ENCODE measurements at regions not wholly inside any gene's neighbourhood (a gene's known extent, or its start where the extent isn't known, plus 50 kb on each side); places are given as distances from the start of the nearest gene placed in this dataset.

- no peak for DNase-seq (ENCODE audit: low read depth)
Measured at GRCh38 chr1:14499312-14500040, 99.0 kb upstream of the KAZN start.

- no peak for DNase-seq (ENCODE audit: low read depth)
Measured at GRCh38 chr1:14500041-14500440, 98.4 kb upstream of the KAZN start.

- DNase-seq (ENCODE audit: low read depth) = no peak
Measured at GRCh38 chr1:14500912-14501311, 97.6 kb upstream of the KAZN start.

GRCh38 chr1:14504517-14504916, 94.0 kb upstream of the KAZN start:
- DNase-seq (ENCODE audit: low read depth) = no peak

GRCh38 chr1:14506471-14507255, 91.8 kb upstream of the KAZN start:
- DNase-seq (ENCODE audit: low read depth) = no peak

- DNase-seq (ENCODE audit: low read depth) = peak; percentile 8
Measured at GRCh38 chr1:14507262-14507661, 91.2 kb upstream of the KAZN start.

GRCh38 chr1:14508613-14509012, 89.9 kb upstream of the KAZN start:
- no peak for DNase-seq (ENCODE audit: low read depth)

GRCh38 chr1:14511166-14511680, 87.3 kb upstream of the KAZN start:
- DNase-seq (ENCODE audit: low read depth) = no peak

GRCh38 chr1:14511796-14512585, 86.5 kb upstream of the KAZN start:
- DNase-seq (ENCODE audit: low read depth) = no peak

GRCh38 chr1:14513111-14513510, 85.4 kb upstream of the KAZN start:
- DNase-seq (ENCODE audit: low read depth) = no peak

GRCh38 chr1:14514739-14515138, 83.7 kb upstream of the KAZN start:
- no peak for DNase-seq (ENCODE audit: low read depth)

- peak; percentile 81 for DNase-seq (ENCODE audit: low read depth)
Measured at GRCh38 chr1:14516974-14517840, 81.3 kb upstream of the KAZN start.

- DNase-seq (ENCODE audit: low read depth) = no peak
Measured at GRCh38 chr1:14517841-14518180, 80.7 kb upstream of the KAZN start.

GRCh38 chr1:14519976-14520375, 78.5 kb upstream of the KAZN start:
- DNase-seq (ENCODE audit: low read depth) = no peak

GRCh38 chr1:14520514-14521163, 77.8 kb upstream of the KAZN start:
- no peak for DNase-seq (ENCODE audit: low read depth)

GRCh38 chr1:14521622-14522021, 76.9 kb upstream of the KAZN start:
- DNase-seq (ENCODE audit: low read depth) = peak; percentile 29

- DNase-seq (ENCODE audit: low read depth) = peak; percentile 72
Measured at GRCh38 chr1:14522077-14522925, 76.2 kb upstream of the KAZN start.

- DNase-seq (ENCODE audit: low read depth) = peak; percentile 74
Measured at GRCh38 chr1:14522926-14523241, 75.6 kb upstream of the KAZN start.

- no peak for DNase-seq (ENCODE audit: low read depth)
Measured at GRCh38 chr1:14524826-14525636, 73.5 kb upstream of the KAZN start.

Data from fibroblast of the conjunctiva (primary cell).